Ovary (tissue), 3 donors: ENCODE measurements at regions not wholly inside any gene's neighbourhood (a gene's known extent, or its start where the extent isn't known, plus 50 kb on each side); places are given as distances from the start of the nearest gene placed in this dataset.

Source experiments
- EP300 ChIP-seq: sonication (generic); formaldehyde crosslinking; IDR thresholded peaks from one replicate; pipeline ENCODE4 v1.6.1; 2017; ENCODE audit warnings: antibody characterized with exemption
- POLR2A ChIP-seq: fragments of 450-650 bp; IDR thresholded peaks from one replicate; pipeline ENCODE4 v1.6.1; 2017; ENCODE audit warnings: antibody characterized with exemption, mild to moderate bottlenecking, moderate library complexity
- TF ChIP-seq, protein P1 (sequence below), 3 donors: fragments of 450-650 bp in 2 of 3; fragments of 200-600 bp in 1 of 3; IDR thresholded peaks; one replicate each; pipeline versions ENCODE4 v1.5.1 to v1.8.0; 2016 to 2022; ENCODE audit warnings: antibody characterized with exemption in 3 of 3, mild to moderate bottlenecking in 1 of 3
- donor health status: DM: no; HTN: no; CAD: no.

- TF ChIP-seq EP300 (no peak), POLR2A (no peak)
- TF ChIP-seq, protein P1, sequence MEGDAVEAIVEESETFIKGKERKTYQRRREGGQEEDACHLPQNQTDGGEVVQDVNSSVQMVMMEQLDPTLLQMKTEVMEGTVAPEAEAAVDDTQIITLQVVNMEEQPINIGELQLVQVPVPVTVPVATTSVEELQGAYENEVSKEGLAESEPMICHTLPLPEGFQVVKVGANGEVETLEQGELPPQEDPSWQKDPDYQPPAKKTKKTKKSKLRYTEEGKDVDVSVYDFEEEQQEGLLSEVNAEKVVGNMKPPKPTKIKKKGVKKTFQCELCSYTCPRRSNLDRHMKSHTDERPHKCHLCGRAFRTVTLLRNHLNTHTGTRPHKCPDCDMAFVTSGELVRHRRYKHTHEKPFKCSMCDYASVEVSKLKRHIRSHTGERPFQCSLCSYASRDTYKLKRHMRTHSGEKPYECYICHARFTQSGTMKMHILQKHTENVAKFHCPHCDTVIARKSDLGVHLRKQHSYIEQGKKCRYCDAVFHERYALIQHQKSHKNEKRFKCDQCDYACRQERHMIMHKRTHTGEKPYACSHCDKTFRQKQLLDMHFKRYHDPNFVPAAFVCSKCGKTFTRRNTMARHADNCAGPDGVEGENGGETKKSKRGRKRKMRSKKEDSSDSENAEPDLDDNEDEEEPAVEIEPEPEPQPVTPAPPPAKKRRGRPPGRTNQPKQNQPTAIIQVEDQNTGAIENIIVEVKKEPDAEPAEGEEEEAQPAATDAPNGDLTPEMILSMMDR (IDR thresholded peaks at IDR 0.05), result no peak
These were observed 1377.2 kb upstream of the CADM2 start for GRCh38 chr3:83581546-83581945.
